ENCODE measurements at regions not wholly inside any gene's neighbourhood (a gene's known extent, or its start where the extent isn't known, plus 50 kb on each side); places are given as distances from the start of the nearest gene placed in this dataset.

DNA sequence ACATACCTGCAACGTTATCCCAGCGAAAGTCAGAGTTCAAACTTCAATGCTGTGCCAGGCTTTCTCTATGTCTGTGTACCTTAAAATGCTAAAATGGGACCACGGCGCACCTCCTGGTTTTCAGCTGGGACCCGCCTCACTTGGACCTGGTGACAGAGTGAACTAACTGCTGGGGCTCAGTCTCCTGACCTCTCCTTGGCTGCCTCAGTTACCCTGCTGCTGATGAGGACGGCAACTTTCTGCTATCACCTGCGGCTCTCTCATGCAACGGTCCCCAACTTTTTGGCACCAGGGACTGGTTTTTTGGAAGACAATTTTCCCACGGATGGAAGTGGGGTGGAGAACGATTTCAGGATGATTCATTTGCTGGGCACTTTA is 402.8 kb downstream of the BRD1 start:
- DNase-seq: no peak

DNA sequence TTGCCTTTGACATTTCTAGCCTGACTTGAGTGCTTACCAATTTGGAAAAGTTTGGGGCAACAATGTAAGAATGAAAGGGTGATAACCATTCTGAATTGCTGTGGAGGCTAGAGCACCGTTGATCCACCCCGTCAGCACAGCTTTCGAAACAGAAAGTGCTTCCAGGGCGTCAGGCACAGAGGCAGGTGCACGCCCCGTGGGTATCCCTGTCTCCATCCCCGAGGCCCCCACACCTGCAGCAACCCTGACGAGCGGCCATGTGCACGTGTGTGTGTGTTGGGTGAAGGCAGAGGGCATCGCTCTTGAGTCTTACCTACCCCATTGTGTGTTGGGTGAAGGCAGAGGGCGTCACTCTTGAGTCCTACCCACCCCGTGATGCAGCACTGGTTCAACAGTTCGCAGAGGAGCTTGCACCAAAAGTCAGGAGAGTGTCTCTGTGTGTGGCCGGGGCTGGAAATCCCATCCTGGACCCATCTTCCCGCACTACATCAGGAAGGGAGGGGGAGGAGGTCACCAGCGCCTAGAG is 404.5 kb downstream of the BRD1 start:
- no peak for DNase-seq

DNA sequence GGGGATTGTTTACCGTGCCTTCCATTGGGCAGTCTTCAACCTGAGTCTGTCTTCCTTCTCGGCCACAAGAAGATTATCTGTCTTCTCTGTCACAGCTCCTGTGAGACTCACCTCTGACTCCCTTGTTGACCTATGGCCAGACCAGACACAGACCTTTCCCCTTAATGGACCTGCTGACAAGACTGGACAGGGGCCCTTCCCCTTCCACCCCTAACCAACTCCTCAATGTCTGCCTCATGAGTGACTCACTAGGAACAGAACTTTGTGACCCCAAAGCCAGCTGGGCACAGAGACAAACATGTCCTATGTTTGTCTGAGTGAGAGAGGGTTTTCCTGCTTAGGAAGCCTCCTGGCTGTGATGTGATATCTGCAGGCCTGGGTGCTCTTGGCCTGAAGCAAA is 405.0 kb downstream of the BRD1 start:
- no peak for DNase-seq

GRCh38 chr22:49420651-49421050 is 407.0 kb downstream of the BRD1 start:
- DNase-seq: no peak

DNA sequence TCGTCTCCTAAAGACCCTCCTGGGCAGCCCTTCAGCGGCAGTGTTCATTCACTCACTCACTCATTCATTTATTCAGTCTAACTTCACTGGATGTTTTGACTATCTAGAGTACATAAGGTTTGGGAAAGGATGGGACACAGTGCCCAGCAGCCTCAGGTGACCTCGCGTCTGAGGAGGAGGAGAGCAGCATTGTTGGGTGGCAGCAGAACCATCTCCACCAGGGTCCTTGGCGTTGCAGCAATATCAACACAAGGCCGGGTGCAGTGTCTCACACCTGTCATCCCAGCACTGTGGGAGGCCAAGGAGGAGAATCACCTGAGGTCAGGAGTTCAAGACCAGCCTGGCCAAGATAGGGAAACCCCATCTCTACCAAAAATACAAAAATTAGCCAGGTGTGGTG is 408.0 kb downstream of the BRD1 start:
- DNase-seq: no peak

DNA sequence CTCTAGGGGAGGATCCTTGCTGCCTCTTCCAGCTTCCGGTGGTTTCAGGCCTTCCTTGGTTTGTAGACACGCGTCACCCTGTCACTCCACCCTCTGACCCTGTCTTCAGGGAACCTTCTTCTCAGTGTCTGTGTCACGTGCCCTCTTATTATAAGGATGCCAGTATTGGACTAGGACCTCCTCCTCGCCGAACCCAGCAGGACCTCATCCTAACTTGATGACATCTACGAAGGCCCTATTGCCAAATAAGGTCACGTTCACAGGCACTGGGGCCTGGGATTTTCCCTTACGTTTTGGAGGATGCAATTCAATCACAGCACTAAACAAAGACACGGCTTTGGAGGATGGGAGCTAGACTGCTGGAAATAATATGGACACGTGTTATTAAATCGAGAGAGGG is 408.7 kb downstream of the BRD1 start:
- DNase-seq: no peak

DNA sequence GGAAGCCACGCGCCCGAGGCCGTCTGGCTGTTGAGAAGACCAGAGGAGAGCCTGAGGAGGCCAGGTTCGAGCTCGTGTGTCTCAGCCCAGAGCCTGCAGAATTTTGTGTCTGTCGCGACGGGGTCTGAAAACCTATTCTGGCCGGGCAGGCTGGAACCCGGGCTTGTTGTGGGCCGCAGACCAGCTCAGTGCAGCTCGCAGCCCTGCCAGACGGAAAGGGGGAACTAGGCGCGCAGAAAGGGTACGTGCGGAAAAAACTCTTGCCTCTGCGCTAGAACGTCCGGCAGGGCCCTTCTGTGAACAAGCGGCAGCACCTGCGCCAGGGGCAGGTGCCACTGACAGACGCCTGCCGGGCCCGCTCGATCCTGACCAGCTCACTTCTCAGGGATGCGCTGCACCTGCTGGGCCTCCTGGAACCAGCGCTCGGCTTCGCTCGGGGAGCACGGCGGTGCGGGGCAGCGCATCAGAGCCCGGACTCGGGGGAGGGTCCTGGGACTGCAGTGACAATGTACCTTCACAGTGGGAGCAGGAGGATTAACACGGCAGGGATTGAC is 409.3 kb downstream of the BRD1 start:
- DNase-seq: no peak

GRCh38 chr22:49417833-49418232 is 409.8 kb downstream of the BRD1 start:
- no peak for DNase-seq

- no peak for DNase-seq
Measured at GRCh38 chr22:49417326-49417725, 410.3 kb downstream of the BRD1 start.

DNA sequence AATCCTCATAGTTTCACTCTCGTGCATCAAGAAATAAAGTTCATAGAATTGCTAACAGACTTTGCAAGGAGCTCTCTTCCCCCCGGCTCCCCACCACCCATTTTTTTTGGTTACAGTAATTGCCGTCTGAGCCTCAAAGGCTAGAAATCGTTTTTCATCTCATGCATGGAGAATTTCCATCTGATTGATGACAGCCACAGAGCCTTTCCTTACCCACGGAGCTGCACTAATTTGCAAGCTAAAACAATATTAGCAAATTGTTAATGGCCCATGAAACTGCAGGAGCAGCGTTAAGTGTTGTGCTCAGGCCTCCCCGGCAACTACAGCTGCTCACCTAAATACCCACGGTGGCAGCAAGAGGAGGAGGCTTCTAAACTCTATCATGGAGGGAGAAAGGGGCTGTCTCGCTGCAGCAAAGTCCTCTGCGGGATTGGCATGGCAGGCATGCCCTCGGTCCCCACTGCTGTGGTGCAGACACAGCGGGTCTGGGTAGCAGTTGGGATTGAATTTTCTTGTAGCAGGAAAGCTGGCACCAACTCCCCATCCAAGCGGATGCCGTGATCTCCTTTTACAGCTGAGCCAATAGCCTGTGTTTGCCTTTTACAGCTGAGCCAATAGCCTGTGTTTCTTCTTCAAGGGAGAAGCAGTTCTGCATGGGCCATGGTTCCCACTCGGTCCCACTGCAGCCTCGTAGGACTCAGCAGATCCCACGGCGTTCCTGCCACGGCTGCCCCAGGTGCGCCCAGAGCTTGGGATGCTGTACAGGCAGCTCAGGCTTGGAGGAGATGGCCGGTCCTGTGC is 412.3 kb downstream of the BRD1 start:
- peak; percentile 75 for DNase-seq

DNA sequence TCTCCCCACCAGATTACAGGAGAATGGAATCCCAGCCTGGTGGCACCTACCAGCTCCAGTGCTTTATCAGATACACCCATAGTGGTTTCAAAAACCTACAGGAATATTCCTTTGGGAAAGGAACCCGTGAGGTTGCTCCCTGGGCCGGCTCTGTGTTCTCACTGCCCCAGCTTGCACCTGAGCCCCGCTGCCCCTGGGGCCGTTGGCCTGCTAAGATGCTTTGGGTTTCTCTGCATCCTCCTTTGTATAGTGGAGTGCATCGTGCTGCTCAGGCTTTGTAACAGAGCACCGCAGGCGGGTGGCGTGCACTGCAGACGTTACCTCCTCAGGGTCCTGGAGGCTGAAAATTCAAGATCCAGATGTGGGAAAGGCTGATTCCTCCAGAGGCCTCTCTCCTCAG is 414.1 kb downstream of the BRD1 start:
- DNase-seq: no peak

GRCh38 chr22:49413146-49413545 is 414.5 kb downstream of the BRD1 start:
- DNase-seq: no peak

DNA sequence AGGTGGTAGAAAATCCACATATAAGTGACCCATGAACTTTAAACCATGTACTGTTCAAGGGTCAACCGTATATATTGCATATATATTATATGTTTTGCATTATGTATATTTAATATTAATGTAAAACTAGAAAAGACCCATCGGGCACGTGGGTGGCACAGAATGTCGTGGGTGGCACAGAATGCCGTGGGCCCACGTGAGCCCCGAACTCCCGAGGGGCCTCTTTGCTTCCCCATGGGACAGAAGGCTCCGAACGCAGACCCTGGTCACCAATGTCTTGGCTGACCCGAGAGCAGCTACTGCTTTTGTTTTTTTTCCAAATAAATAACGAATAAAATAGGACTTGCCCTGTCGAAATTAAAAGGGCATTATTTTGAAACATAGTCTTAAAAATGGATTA is 415.4 kb downstream of the BRD1 start:
- no peak for DNase-seq

DNA sequence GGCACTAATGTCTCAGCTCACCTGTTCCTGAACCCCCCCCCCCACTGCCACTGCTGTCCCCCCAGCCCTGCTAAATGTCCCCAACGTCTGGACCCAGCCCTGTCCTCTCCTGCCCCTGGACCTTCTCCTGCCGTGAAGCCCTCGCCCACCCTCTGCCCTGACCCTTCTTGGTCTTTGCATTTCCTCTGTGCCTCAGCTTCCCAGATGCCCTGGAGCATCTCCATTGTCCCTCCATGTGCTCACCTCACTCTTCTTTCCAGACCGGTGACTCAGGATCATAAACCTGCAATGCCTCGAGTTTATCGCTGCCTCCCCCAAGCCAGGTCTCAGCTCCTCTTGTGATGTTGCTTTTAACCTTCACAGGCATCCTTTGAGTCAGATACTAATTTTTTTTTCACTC is 416.4 kb downstream of the BRD1 start:
- no peak for DNase-seq

DNA sequence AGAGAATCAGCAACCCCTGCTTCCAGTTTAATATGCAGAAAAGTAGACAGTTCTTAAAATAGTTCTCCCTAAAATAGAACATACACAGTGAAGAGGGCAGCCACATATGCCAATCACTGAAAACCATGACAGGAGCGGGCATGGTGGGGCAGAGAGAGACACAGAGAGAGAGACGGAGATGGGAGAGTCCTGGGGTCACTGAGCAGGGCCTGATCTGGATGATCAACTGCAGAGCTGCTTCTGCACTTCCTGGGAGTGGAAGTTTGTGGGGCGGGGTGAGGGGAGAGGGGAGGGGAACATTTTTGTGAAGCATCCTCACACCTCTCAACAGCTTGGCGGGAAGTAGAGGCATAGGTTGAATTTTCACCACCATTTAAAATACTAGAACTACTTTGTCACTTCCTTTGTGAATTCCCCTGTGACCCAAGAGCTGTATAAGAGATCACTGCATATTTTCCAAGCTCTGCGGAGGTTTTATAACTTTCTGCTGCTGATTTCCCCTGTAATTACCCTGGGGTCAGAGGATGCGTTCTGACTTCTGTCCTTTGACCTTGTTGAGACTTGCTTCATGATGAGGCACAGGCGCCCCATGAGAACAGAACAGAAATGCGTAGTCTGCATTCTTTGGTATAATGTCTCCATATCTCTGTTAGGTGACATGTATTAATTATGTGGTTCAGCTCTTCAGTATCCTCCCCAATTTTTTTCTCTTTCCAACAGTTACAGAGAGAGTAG is 419.4 kb downstream of the BRD1 start:
- no peak for DNase-seq

DNA sequence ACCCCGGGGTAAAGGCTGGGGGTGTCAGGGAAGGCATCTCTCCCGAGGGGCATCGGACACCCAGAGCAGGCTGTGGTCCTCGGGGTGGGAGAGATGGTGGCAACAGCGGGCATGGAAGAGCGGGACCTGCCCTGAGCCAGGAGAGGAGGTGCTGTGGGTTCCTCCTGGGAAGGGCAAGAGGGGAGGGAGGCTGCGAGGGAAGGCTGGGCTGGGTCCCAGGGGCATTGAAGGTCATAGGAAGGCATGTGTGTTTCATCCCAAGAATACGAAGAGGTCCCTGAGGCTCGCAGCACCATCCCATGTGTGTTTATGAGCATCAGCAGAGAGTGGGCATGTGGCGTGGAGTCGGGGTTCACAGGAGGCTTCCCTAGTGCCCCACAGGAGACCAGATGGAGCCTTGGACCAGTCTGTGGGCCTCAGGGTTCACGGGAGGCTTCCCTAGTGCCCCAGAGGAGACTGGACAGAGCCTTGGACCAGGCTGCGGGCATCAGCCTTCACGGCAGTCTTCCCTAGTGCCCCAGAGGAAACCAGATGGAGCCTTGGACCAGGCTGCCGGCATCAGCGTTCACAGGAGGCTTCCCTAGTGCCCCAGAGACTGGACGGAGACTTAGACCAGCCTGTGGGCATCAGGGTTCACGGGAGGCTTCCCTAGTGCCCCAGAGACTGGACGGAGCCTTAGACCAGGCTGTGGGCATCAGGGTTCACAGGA is 420.6 kb downstream of the BRD1 start:
- DNase-seq: no peak

- no peak for DNase-seq
Measured at GRCh38 chr22:49406047-49406650, 421.5 kb downstream of the BRD1 start.

- DNase-seq: no peak
Measured at GRCh38 chr22:49405590-49405989, 422.1 kb downstream of the BRD1 start.

DNA sequence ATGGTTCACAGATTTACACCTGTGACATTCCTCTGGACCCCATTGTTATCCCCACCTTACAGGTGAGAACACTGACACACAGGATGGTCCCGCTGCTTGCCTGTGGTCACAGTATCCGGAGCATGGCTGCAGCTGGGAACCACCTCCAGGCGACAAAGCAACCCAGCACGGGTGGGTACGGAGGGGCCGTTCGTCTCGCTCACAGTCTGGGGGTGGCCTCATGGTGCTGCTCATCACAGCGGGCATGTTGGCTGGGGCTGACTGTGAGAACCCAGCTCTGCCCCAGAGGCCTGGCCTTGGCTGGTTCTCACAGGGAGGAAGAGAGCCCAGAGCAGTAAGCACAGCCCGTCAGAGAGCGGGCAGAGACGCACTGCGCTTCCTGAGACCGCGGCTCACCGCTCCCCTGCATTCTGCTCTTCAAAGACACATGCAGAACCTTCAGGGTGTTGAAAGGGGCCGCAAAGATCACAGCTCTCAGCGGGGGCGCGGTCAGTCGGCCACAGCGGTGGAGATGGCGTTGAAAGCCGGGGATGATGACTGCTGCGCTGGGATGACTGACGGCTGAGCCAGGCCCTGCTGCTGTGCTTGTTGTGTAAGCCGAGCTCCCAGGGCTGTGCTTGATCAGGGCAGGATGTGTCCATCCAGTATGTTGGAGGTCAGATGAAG is 423.0 kb downstream of the BRD1 start:
- no peak for DNase-seq

DNA sequence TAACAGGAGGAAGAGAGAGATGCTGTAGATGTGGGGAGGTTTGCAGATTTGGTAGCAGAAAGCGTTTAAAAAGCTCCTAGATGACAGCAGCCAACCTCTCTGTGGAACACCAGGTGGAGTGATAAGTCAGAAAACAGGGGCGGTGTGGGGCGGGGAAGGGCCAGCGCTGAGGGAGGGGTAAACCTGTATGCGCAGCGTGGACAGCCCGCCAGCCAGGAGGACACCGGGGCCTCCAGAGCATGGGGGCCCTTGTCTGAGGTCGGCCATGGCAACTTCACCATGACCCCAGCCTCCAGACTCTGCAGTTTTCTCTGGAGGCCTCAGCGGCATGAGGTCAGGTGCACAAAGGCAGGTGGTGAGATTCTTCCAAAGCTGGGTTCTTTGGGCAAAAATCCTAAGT is 423.7 kb downstream of the BRD1 start:
- DNase-seq: no peak

GRCh38 chr22:49403102-49403501 is 424.6 kb downstream of the BRD1 start:
- DNase-seq: no peak

DNA sequence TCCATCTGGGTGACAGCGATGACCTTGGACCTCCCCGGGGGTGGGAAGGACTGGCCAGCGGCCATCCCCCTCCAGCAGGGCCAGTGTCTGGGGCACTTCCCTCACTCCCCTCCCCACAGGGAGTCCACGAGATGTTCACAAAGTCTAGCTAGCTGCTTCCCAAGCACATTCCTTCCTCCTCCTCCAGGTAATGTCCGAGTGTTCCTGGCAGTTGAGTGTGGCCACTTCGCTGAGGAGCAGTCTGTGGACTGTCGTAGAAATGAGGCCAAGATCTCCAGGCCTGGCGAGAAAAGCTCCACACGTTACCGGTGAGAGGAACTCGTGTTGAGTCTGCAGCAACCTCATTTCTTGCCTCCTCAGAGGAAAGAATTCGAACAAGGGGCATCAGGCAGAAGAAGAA is 425.5 kb downstream of the BRD1 start:
- no peak for DNase-seq
